OCI-LY1 (cell line): ENCODE measurements at regions not wholly inside any gene's neighbourhood (a gene's known extent, or its start where the extent isn't known, plus 50 kb on each side); places are given as distances from the start of the nearest gene placed in this dataset.

ENCODE experiments used
- H2AFZ ChIP-seq: fragments of 200-600 bp; sonication (generic), shearing (Covaris generic); 2 replicates; pipeline ENCODE4 v1.6.0; 2014; ENCODE audit warnings: antibody characterized with exemption, mild to moderate bottlenecking, low read length
- H3F3A ChIP-seq: fragments of 200-600 bp; sonication (generic), shearing (Covaris generic); 2 replicates; pipeline ENCODE4 v1.6.0; 2014; ENCODE audit warnings: mild to moderate bottlenecking, antibody characterized with exemption, low read length, moderate library complexity; ENCODE audit not compliant: insufficient read depth
- H3K27ac ChIP-seq: fragments of 200-600 bp; sonication (generic); 2 replicates; pipeline ENCODE4 v1.5.1; 2014; ENCODE audit warnings: low read length, mixed run types, mild to moderate bottlenecking, low read depth; ENCODE audit not compliant: poor library complexity, severe bottlenecking
- H3K27me3 ChIP-seq: fragments of 200-600 bp; sonication (generic); 2 replicates; pipeline ENCODE4 v1.6.0; 2014; ENCODE audit warnings: antibody characterized with exemption, mild to moderate bottlenecking, low read length, moderate library complexity; ENCODE audit not compliant: insufficient read depth
- H3K36me3 ChIP-seq: fragments of 200-600 bp; sonication (generic); 2 replicates; pipeline ENCODE4 v1.6.1; 2014; ENCODE audit warnings: mild to moderate bottlenecking, antibody characterized with exemption, low read length, moderate library complexity, mixed read lengths; ENCODE audit not compliant: insufficient read depth
- H3K4me1 ChIP-seq: fragments of 200-600 bp; sonication (generic); 2 replicates; pipeline ENCODE4 v1.5.1; 2014; ENCODE audit warnings: mild to moderate bottlenecking, low read length, moderate library complexity; ENCODE audit not compliant: insufficient read depth, severe bottlenecking
- H3K4me2 ChIP-seq: fragments of 200-600 bp; sonication (generic), shearing (Covaris generic); 2 replicates; pipeline ENCODE4 v1.6.1; 2014; ENCODE audit warnings: low read length
- H3K4me3 ChIP-seq: fragments of 200-600 bp; sonication (generic); 2 replicates; pipeline ENCODE4 v1.5.1; 2014; ENCODE audit warnings: low read length, low read depth, mild to moderate bottlenecking, mixed read lengths; ENCODE audit not compliant: poor library complexity, severe bottlenecking
- H3K79me2 ChIP-seq: fragments of 200-600 bp; shearing (Covaris generic); 2 replicates; pipeline ENCODE4 v1.6.1; 2016; ENCODE audit warnings: mixed run types, low read length, mixed read lengths; ENCODE audit not compliant: insufficient read depth
- H3K9ac ChIP-seq: fragments of 200-600 bp; sonication (generic), shearing (Covaris generic); 2 replicates; pipeline ENCODE4 v1.6.1; 2014; ENCODE audit warnings: mild to moderate bottlenecking, low read length, mixed read lengths
- H3K9me2 ChIP-seq: fragments of 200-600 bp; sonication (generic), shearing (Covaris generic); 2 replicates; pipeline ENCODE4 v1.6.1; 2014; ENCODE audit warnings: low read depth, mild to moderate bottlenecking, low read length, mixed read lengths
- H3K9me3 ChIP-seq: fragments of 200-600 bp; shearing (Covaris generic); 2 replicates; pipeline ENCODE4 v1.6.1; 2014; ENCODE audit warnings: low read length, mixed read lengths
- H4K20me1 ChIP-seq: fragments of 200-600 bp; sonication (generic), shearing (Covaris generic); 2 replicates; pipeline ENCODE4 v1.6.0; 2016; ENCODE audit warnings: mild to moderate bottlenecking, low read length; ENCODE audit not compliant: insufficient read depth
- EZH2 ChIP-seq: fragments of 200-600 bp; sonication (generic), shearing (Covaris generic); IDR thresholded peaks from 2 replicates; pipeline ENCODE4 v1.8.0; 2017; ENCODE audit warnings: borderline replicate concordance, mixed run types, mild to moderate bottlenecking, antibody characterized with exemption, low read length, moderate library complexity, mixed read lengths
- TF ChIP-seq, protein P1 (sequence below): fragments of 200-600 bp; sonication (generic), shearing (Covaris generic); IDR thresholded peaks from 2 replicates; pipeline ENCODE4 v1.5.1; 2017; ENCODE audit warnings: mild to moderate bottlenecking, antibody characterized with exemption, low read length, moderate library complexity, mixed read lengths

DNA sequence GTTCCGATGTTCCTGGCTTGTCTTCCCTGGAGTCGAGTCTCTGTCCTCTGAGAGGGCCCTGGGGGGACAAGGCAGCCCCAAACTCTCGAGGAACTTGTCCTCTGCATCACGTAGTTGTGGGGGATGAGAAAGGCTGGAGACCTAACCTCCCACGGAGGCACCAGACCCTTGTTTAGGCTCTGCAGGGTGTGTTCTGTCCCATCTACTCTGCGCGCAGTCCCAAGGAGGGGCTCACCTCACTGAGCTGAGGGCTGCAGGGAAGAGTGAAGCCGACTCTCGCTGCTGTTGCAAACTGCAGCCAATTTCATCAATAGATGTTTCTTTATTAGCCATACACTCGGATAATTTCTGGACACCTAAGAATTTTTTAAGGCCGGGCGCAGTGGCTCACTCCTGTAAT, 186.7 kb upstream of the ADARB2 start:
- Histone ChIP-seq H3K4me1 (no peaks in the 10 kb centered on the region), H3K4me2 (no peak overlapping the region), H3K27me3 (no peaks in the 10 kb centered on the region), H3K9me2 (no peaks in the 10 kb centered on the region), H3K79me2 (no peaks in the 10 kb centered on the region), H4K20me1 (no peaks in the 10 kb centered on the region), H3K9ac (no peak overlapping the region), H3F3A (no peaks in the 10 kb centered on the region), H2AFZ (no peak overlapping the region), H3K36me3 (no peaks in the 10 kb centered on the region), H3K4me3 (no peak overlapping the region), H3K9me3 (no peaks in the 10 kb centered on the region), H3K27ac (no peak overlapping the region)
- TF ChIP-seq, protein P1, sequence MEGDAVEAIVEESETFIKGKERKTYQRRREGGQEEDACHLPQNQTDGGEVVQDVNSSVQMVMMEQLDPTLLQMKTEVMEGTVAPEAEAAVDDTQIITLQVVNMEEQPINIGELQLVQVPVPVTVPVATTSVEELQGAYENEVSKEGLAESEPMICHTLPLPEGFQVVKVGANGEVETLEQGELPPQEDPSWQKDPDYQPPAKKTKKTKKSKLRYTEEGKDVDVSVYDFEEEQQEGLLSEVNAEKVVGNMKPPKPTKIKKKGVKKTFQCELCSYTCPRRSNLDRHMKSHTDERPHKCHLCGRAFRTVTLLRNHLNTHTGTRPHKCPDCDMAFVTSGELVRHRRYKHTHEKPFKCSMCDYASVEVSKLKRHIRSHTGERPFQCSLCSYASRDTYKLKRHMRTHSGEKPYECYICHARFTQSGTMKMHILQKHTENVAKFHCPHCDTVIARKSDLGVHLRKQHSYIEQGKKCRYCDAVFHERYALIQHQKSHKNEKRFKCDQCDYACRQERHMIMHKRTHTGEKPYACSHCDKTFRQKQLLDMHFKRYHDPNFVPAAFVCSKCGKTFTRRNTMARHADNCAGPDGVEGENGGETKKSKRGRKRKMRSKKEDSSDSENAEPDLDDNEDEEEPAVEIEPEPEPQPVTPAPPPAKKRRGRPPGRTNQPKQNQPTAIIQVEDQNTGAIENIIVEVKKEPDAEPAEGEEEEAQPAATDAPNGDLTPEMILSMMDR = no peak
- TF ChIP-seq EZH2 = no peak

DNA sequence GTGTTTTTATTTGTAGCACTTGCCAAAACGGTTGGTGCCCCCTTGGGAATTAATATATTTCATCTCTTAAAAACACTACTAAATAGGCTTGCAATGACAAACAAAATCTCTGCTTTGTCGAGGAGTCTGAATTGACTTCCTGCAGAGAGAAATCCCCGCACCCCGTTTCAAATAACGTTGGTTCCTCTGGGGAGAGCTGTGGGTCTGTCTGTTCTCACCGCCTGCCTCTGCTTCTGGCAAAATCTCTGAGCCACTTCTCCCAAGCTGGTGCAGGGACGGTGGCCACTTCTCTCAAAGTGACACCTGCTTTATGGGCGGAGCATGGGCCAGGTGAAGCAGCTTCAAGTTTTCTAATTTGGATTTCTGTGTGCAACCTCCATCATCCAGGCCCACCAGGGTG, 186.3 kb upstream of the ADARB2 start:
- H4K20me1 ChIP-seq = no peaks in the 10 kb centered on the region
- H3K27me3 ChIP-seq = no peaks in the 10 kb centered on the region
- H3K27ac ChIP-seq = no peak overlapping the region
- H3K9me2 ChIP-seq = no peaks in the 10 kb centered on the region
- TF ChIP-seq, protein P1 = no peak
- H3K9ac ChIP-seq = no peak overlapping the region
- no peak overlapping the region for H3K4me3 ChIP-seq
- no peaks in the 10 kb centered on the region for H3K4me1 ChIP-seq
- no peaks in the 10 kb centered on the region for H3K36me3 ChIP-seq
- H3F3A ChIP-seq = no peaks in the 10 kb centered on the region
- no peaks in the 10 kb centered on the region for H3K9me3 ChIP-seq
- H3K79me2 ChIP-seq = no peaks in the 10 kb centered on the region
- H2AFZ ChIP-seq = no peak overlapping the region
- H3K4me2 ChIP-seq = no peak overlapping the region

DNA sequence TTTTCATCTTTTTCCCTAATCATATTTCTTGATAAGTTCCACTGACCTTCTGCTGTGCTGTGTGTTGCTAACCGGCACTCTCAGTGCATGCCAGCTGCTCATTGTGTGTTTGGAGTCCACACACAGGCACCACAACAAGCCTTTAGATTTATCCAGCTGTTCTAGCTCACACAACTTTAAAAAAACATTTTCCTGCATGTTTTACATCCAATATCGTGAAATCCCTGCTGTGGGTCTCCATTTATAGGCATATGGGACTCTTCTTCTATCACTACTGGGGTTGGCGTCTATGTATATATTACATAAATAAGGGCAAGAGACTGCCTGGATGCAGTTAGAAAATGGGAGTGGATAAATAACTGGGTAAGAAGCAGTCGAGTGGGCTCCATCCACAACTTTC, 183.6 kb upstream of the ADARB2 start:
- H3F3A ChIP-seq = no peaks in the 10 kb centered on the region
- no peaks in the 10 kb centered on the region for H3K36me3 ChIP-seq
- no peaks in the 10 kb centered on the region for H4K20me1 ChIP-seq
- no peak overlapping the region for H3K9ac ChIP-seq
- H3K4me2 ChIP-seq = no peak overlapping the region
- no peak overlapping the region for H3K27ac ChIP-seq
- no peaks in the 10 kb centered on the region for H3K9me3 ChIP-seq
- no peak overlapping the region for H2AFZ ChIP-seq
- TF ChIP-seq, protein P1 = no peak
- no peak for TF ChIP-seq EZH2
- no peaks in the 10 kb centered on the region for H3K4me1 ChIP-seq
- no peaks in the 10 kb centered on the region for H3K27me3 ChIP-seq
- no peaks in the 10 kb centered on the region for H3K9me2 ChIP-seq
- H3K79me2 ChIP-seq = no peaks in the 10 kb centered on the region
- H3K4me3 ChIP-seq = no peak overlapping the region
